ENCODE measurements at regions not wholly inside any gene's neighbourhood (a gene's known extent, or its start where the extent isn't known, plus 50 kb on each side); places are given as distances from the start of the nearest gene placed in this dataset.

- H3K27ac ChIP-seq (ENCODE audit: low read depth, low read length, poor library complexity, severe bottlenecking) = no peak overlapping the region
- no TSS peak for BruUV-seq (replicated peaks)
- intact Hi-C loops (cut with micrococcal nuclease; ENCODE audit: unreplicated experiment) = no loop called here
- POLR2A ChIA-PET = no interaction called here
- no peak overlapping the region for H3K4me2 ChIP-seq (ENCODE audit: low read length)
- TF ChIP-seq CTCF (conservative IDR thresholded peaks at IDR 0.05; ENCODE audit: low read length) (no peak), EZH2phosphoT487 (IDR thresholded peaks at IDR 0.05; ENCODE audit: borderline replicate concordance, low read depth, low read length) (no peak)
- no peaks in the 10 kb centered on the region for H4K20me1 ChIP-seq (ENCODE audit: insufficient read depth, low read length)
- CTCF ChIA-PET (ENCODE audit: unreplicated experiment) = no interaction called here
- H2AFZ ChIP-seq (ENCODE audit: low read length) = no peak overlapping the region
- no peaks in the 10 kb centered on the region for H3K4me1 ChIP-seq (ENCODE audit: insufficient read depth, low read length, poor library complexity, severe bottlenecking)
- no peaks in the 10 kb centered on the region for H3K36me3 ChIP-seq (ENCODE audit: insufficient read depth, low read length)
- H3K9me2 ChIP-seq (ENCODE audit: insufficient read depth, low read length) = no peaks in the 10 kb centered on the region
- no peak overlapping the region for H3K4me3 ChIP-seq (ENCODE audit: low read depth, low read length, poor library complexity, severe bottlenecking)
- H3K79me2 ChIP-seq (ENCODE audit: insufficient read depth, low read depth, low read length) = no peaks in the 10 kb centered on the region
- no peak for DNase-seq (ENCODE audit: low spot score)
- no peaks in the 10 kb centered on the region for H3K9me3 ChIP-seq (ENCODE audit: low read length)
Measured at GRCh38 chr10:1952126-1953095, 215.1 kb upstream of the ADARB2 start.

DNA sequence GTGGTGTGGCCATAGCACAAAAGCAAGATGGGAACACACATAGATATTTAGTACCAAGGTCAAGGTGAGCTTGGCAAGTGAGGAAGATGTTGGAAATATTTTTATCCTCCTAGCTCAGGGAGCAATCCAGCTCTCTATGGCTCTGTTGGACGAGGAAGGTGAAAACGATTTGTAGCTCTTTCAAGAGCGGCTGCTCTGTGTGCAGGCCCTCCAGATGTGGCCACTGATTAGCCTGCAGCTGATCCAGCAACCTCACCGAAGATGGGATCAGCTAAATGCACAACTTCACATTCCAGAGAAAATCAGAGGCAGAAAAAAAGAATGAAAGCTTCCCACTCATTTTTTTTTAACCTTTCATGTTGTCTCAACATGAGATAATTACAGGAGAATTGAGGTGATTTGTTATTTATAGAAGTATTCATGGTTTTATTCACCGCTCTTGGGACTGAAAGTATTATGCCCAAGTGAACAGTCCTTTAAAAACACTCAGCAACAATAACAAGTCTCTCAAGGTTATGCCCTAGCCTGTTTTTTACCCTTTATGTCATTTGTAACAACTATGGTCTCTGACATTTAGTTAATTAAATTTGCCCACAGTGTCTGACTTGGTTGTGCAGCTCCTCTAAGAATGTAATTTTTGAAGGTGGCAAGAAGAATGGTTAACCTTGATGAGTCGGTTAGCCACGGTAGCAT, 213.6 kb upstream of the ADARB2 start:
- no peaks in the 10 kb centered on the region for H4K20me1 ChIP-seq (ENCODE audit: insufficient read depth, low read length)
- TF ChIP-seq CTCF (conservative IDR thresholded peaks at IDR 0.05; ENCODE audit: low read length) (no peak), EZH2phosphoT487 (IDR thresholded peaks at IDR 0.05; ENCODE audit: borderline replicate concordance, low read depth, low read length) (no peak)
- H3K36me3 ChIP-seq (ENCODE audit: insufficient read depth, low read length) = no peaks in the 10 kb centered on the region
- no peaks in the 10 kb centered on the region for H3K9me3 ChIP-seq (ENCODE audit: low read length)
- no peak overlapping the region for H2AFZ ChIP-seq (ENCODE audit: low read length)
- intact Hi-C loops (cut with micrococcal nuclease; ENCODE audit: unreplicated experiment) = no loop called here
- ChIA-PET CTCF (ENCODE audit: unreplicated experiment) (no interaction called here), POLR2A (interaction anchor here (0.7 kb wide), 1 partner anchor 39 kb away, joined by 3 read pairs; no protein-coding TSS in a partner anchor)
- H3K4me1 ChIP-seq (ENCODE audit: insufficient read depth, low read length, poor library complexity, severe bottlenecking) = no peaks in the 10 kb centered on the region
- H3K4me2 ChIP-seq (ENCODE audit: low read length) = no peak overlapping the region
- no peak for DNase-seq (ENCODE audit: low spot score)
- no peak overlapping the region for H3K4me3 ChIP-seq (ENCODE audit: low read depth, low read length, poor library complexity, severe bottlenecking)
- no peaks in the 10 kb centered on the region for H3K79me2 ChIP-seq (ENCODE audit: insufficient read depth, low read depth, low read length)
- no TSS peak for BruUV-seq (replicated peaks)
- no peak overlapping the region for H3K27ac ChIP-seq (ENCODE audit: low read depth, low read length, poor library complexity, severe bottlenecking)
- no peaks in the 10 kb centered on the region for H3K9me2 ChIP-seq (ENCODE audit: insufficient read depth, low read length)
